NCI-H526 treated with DMSO at 0.1 percent for 48 hours (cell line): ENCODE measurements at regions not wholly inside any gene's neighbourhood (a gene's known extent, or its start where the extent isn't known, plus 50 kb on each side); places are given as distances from the start of the nearest gene placed in this dataset.

Experiments
- DNase-seq: peaks from one replicate; lab custom pipeline; 2025; lab: John Stamatoyannopoulos, UW

DNA sequence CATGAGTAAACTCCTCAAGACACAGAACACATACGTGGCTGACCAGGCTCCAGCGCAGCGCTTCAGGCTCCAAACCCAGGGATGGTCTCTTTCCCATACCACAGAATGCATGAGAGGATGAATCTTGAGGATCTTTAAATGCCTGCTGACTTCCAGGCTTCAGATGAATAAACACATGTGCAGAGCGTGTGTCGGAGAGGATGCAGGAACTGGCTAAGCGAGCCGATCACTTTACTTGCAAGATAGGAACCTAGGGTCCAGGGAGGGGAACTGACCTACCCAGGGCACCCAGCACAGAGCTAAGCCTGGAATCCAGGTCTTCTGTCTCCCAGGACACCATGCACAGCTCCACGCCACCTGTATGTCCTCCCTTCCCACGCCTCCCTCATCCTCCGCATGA, 209.8 kb downstream of the BCL11B start:
- no peak for DNase-seq

DNA sequence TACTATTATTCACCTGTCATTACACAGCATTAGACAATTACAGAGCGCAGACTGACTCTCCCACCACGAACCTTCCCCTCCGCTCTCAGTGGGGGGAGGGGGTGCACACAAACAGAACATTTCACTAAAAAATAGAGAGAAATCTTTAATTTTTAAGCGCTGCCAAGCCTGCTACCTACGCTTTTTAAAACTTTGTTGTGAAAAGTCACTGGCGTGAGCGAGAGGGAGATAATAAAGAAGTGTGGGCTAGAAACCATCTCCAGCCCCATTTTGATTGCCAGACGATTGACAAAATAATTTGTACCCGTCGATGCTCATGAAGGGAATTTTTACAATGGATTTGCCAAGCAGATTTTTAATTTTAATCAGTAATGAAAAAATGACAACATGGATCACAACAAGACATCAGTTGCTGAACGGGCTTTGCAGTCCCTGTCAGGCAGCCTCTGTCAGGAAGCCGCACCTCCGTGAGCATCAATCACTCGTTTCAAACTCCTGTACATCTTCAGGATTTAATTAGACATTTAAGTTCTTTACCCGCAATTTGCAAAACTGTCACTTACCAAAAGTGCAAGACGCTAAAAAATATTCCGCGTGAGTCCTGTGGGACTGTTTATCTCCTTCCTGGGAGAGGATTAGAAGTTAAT, 209.1 kb downstream of the BCL11B start:
- DNase-seq: no peak

DNA sequence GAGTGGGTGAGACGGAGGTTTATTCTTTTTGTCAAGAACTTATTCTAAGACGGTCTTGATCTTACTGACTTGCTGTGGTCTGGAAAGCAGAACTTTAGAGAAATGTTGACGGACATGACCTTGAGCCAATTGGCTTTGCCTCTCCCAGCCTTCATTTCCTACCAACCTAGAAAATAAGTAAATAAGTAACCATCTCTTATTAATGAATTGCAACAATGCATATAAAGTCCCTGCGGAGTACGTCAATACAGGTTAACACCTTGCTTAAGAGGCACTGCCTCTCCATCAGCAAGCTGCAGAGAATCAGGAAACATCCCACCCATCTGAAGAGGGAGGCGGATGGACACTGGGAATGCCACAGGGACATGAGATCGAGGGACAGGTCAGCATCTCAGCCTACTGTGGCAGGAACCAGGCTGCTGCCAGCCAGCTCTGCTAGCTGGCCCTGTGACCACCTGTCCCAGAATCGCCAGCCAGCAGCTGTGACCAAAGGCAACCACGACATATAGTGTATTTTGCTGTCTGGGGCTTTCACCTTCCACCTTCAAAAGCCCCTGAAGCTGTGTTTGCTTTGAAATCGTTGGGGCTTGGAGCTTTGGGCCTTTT, 208.3 kb downstream of the BCL11B start:
- DNase-seq: no peak

DNA sequence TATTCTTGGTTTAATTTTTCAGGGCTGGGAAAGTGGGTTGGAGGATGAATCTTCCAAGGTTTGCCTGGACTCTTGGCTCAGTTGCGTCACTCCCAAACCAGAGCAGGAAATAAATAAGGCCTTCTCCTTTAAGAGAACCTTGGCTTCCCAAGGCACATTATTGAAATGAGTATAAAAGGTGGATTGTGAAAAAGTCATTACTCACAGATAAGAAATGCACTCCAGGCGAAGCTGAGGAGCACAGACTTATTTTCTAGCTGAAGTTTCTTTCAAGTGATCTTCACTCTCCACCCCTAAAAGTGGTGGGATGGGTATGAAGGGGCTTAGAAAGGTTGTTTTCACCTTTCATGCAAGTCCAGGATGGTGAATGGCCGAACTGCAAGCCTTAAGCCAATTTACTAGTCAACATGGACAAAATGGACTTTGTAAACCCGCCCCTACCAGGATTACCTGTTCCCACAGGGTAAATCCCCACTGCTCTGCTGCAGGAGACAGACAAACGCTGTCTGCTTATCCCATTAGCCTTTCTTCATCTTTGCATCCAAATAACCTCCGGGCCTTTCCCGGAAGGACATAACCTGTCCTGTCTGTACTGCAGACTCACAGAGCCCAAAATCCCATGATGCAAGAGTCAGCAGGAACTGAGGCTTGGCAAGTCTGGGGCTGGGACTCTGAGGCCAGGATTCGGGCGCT, 207.6 kb downstream of the BCL11B start:
- no peak for DNase-seq

DNA sequence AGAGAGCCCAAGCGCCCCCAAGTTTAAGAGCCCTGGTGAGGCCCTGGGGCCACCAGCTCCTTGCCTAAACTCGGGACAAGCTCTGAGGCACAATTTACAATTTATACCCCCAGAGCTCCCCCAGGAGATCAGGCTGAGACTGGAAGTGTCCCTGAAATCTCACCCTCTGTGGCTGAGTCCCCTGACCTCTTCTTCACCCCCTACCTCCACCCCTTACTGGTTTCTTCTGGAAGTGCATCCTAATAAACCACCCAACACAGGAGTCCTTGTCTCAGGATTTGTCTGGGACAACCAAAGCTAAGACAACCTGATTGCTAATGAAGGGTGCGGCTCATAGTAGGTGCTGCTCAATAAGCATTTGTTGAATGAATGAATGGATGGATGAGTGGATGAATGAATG, 206.4 kb downstream of the BCL11B start:
- no peak for DNase-seq

DNA sequence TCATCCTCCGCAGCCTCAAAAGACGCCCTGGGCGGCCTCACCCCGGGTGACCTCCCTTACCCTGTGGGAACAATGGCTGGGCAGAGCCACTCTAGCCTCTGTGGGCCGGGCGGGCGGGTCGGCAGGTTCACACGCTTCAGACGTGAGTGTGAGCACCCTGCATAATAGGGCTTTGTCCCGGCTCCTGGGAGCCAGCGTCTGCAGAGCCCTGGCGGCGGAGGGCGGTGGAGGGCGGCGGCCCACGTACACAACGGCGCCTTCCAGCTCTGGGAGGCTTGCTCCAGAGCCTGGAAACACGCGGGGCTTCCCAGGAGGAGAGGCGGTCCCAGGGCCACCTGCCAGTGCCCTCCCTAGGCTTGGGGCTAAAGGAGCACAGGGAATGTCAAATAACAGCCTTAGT, 205.6 kb downstream of the BCL11B start:
- peak; percentile 16 for DNase-seq

DNA sequence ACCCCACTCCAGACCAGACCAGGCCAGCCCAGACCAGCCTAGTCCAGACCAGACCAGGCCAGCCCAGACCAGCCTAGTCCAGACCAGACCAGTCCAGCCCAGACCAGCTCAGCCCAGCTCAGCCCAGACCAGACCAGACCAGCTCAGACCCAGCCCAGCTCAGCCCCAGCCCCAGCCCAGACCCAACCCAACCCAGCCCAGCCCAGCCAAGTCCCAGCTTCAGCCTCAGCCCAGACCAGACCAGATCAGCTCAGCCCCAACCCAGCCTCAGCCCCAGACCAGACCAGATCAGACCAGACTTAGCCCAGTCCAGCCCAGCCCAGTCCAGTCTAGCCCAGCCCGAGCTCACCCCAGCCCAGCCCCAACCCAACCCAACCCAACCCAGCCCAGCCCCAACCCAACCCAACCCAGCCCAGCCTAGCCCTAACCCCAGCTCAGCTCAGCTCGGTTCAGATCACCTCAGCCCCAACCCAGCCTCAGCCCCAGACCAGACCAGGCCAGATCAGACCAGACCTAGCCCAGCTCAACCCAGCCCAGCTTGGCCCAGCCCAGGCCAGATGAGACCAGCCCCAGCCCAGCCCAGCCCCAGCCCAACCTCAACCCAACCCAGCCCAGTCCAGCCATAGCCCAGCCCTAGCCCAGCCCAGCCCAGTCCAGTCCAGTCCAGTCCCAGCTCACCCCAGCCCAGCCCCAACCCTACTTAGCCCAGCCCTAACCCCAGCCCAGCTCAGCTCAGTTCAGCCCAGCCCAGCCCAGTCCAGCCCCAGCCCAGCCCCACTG, 204.7 kb downstream of the BCL11B start:
- no peak for DNase-seq

DNA sequence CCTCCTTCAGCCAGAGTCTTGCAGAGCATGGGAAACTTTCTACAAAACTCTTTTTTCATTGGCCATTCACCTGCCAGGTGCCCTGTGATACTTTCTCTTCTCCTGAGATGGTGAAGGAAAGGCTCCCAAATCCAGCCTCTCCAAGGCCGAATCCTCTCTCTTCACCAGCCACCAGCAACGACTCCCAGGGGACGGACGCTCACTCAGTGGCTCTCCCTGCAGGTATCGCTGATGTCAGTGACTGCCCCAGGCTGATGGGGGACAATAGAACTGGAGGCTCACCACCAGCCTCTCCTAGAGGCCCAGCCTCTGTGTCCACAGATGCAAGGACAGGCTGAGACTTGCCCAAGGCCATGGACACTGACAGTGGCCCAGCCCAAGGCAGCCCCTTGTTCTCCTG, 204.1 kb downstream of the BCL11B start:
- DNase-seq: no peak

DNA sequence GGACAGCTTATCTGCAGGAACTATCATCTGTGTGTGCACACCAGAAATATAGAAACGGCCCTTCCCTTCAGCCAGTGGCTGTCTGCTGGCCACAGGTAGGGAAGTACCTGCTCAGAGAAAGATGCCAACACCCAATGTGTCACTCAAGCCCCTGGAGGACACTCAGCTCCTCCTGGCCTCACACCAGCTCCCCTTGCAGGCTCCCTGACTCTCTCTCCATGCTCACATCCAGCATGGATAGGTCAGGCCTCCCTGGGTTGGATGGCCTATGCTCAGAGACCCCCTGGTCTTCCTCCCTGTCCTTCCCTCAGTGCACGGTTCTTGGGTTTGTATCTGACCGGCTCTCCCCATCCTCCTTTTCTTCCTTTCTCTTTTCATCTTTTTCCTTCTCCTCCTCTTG, 202.1 kb downstream of the BCL11B start:
- no peak for DNase-seq

DNA sequence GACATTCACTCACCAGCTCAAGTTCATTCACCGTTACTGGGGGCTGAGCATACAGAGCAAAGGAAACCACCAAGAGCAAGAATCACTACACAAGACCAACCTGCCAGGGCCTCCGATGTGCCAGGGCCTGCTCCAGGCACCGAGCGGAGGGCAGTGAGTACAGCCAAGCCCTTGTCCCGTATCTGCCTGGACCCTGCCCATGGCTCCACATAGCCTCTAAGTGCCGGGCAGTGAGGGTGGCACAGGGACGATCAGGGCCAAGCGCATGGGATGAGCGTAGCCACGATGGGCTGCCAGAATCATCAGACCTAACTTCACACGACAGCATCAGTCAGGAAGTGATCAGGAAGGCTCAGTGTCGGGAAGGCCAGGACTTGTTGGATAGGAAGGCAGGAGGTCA, 199.6 kb downstream of the BCL11B start:
- no peak for DNase-seq

DNA sequence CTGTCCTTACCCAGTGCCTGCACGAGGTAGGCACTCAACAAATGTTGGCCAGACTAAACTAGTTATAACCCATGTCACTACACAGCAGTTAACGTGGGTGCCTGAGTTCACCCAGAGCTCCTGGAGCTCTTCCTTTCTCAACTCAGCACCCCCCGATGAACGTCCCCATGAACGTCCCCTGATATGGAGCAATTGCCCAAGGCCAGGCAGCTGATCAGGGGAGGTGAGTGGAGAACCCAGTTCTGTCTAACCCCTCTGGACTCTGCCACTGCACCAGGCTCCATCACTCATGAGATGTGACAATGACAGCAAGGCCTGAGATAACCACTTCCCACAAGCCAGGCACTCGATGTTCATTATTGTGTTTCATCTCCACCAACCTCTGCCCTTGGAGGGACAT, 199.0 kb downstream of the BCL11B start:
- no peak for DNase-seq

DNA sequence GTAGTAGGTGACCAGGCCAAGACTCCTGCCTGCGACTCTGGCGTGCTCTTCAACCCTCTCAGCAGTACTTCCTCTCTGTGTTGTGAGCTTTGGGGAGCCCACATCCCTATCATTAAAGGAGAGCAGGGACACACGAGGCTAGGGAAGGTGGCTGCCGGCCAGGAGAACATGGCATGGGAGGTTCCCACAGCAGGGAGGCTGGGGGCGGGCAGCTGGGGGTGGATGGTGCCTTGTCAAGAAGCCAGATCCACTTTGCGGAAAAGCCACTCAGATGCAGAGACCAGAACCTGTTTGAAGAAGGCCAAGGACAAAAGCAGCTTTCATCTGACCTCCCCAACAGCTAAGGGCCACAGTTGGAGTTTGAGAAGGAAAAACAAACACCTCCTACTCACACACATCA, 198.6 kb downstream of the BCL11B start:
- DNase-seq: no peak

DNA sequence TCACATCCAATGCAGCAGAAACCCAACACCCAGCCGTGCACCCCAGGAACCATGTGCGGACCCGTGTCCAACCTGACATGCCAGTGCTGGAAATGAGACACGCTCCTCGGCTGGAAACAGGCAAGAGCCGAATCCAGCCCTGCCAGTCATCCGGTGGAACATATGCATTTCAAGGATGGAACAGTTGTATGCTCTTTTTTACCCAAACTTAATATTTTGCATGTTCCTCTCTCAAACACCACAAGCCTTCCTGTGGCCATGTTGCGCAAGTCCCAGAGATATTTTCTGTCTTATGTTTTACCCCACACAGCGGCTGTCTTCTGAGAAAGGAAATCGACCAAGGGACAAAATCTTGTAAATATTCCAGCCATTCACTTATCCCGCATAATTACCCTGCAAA, 196.9 kb downstream of the BCL11B start:
- DNase-seq: no peak

DNA sequence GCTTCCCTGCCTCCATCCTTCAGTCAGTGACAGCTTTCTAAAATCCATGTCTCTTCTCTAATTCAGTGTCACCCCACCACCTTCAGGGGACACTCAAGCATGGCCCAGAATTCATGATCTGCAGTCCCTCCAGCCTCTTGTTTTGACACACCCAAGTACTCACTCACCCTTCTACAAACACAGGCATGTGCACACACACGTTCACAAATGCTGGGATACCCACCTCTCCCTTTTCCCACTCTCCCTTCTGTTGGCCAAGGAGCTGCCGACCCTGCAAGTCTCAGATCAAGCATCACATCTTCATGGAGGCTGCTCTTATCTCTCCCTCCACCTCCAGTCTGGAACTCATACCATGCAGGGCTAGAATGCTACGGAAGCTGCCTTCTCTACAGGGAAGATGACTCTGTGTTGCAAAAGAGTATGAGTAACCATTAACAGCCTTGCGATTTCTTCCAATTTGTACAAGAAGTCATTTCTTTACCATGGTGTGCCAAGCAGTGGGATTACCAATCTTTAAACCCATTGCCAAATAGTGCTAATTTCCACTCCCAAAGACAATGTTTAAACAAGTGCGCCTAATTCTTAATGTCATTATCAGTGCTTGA, 196.1 kb downstream of the BCL11B start:
- DNase-seq: no peak

DNA sequence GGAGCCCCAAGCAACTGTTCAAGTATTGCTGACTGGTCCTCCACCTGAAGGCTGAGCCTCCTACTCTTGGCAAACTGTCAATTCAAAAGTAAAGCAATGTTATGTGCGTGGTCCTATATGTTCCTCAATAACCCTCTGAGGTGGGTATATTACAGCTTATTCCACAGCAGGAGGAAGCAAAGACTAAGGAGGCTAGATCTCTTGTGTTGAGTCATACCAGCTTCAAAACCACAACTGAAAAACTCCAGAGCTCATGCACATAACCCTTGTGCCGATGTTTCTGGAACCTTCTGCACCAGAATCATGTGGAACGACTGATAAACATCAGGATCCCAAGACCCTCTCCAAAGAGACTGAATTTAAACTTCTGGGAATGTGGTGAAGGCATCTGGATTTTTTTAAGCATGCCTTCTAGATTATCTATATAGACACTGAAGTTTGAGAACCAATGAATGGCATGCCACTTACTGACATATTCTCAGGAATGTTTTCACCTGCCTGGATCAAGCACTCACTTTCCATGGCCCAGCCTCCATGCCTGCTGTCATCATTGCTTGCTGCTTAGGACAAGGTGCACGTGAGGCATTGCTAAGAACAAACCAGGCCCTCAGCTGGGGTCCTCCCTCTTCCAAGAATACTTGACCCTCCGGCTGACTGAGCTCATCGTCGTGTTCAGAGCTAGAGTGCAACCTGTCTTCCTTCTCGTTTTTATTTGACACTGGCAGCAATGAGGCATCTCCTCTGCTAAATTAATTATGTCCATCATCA, 194.7 kb downstream of the BCL11B start:
- no peak for DNase-seq

DNA sequence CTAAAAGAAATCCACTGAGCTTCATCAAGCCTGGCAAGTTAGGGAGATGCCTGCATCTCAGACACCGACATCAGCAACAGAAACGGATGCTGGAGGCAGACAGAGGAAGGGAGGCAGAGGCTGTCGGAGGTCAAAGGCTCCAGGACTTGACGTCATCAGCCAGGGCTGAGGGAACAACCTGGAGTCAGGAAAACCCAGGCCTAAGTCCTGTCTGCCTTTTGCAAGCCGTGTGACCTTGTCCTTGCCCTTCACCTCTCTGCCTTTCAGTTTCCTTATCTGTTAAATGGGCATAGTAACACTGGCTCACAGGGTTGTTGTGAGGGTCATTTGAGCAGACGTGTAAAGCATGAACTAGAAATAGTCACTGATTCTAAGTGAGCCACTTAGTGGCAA, 194.2 kb downstream of the BCL11B start:
- DNase-seq: no peak

DNA sequence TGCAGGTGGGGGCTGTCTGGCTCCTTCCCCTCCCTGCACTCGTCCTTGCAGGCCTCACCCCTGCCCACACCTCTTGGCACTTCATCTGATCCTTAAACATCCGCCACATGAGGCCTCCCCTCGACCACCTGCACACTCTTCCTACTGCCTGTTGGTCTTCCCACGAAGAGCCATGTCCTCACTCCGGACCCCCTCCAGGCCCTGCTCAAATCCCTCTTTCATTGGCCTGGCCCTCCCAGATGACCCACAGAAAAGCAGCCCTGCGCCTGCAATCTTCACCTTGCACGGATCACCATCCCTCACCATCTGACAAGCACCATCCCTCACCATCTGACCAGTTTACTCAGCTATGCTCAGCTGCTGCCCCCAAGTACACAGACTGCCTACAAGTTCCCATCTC, 193.6 kb downstream of the BCL11B start:
- DNase-seq: no peak

DNA sequence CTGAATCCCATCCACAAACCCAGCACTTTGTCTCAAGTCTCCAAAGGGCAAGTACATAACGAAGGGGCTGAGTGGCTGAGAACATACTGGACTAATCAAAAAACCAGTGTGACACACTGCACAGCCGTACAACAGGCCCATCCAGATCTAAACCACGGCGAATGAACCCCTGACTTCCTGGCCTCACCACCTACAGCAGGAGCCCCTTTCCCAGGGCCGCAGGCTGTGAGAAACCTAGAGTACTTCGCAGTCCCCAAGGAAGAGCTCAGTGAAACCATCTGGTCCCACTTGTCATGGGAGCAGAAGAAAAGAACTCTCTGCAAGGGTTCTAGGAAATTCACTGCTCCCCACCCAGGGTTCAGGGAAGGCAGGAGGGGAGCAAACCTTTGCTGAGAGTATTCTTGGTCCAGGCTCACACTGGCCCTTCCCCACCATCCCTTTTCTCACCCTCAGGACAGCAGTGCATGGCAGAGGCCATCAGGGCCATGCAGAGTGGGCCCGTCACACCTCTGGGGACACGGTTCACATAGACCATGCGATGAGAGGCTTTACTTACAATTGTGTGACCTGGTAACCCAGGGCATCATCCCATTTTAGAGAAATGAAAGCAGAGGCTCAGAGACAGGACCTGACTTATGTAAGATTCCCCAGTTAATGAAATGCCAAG, 192.8 kb downstream of the BCL11B start:
- DNase-seq: no peak

DNA sequence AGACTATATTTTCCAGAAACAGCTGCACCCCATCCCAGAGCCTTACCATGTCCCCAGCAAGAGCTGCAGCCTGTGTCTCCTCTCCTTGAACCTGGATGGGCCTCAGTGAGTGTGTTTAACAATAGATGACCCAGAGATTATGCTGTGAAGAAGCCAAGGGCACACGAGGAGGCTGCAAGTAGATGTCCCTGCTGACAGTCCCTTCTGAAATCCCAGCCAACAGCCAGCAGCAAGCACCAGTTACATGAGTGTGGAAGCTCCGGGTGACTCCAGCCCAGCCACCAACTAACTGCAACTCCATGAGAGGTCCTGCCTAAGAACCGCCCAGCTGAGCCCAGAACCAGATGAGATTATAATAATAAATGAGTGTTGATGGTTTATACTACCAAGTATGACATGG, 191.7 kb downstream of the BCL11B start:
- no peak for DNase-seq

DNA sequence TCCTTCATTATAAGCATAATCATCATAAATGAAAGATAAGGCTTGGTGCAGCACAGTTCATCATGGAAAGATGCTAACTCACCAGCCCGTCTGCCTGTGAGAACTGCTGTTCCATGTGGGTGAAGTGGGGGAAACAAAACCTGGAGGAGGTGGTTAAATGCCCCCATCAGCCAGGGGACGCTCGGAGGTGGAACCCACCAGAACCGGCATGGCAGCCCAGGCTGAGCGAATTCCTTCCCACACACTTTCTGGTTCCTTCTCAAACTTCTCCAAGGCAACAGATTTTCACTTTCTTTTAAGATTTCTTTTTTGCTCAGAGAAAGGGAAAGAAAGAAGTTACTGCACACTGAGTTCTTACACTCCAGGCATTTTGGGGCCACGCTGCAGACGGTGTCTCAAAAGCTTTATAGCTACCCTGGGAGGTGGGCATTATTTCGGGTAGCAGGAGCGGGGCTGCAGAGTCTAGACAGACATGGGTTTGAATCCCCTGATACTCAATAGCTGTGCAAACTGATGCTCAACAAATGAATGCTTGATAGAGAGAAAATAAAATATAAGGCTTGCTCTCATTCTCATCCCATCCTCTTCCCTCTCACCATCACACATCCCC, 190.7 kb downstream of the BCL11B start:
- no peak for DNase-seq

DNA sequence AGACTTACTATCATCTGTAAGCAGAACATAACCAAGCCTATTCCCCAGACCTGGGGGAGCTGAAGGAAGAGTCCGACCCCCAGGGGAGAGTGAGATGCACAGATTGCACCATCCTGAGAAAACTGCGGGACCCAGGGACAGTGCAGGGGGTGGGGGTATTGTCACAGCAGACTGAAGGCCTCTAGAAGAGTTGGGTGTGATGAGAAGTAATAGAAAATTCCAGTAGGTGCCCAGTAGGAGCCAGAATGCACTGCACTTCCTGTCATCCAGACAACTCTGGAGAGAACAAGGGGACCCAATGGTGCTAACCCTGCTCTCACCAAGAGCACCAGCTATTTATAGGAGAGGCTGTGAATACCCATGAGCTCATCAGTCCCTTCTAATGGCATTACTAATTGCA, 190.1 kb downstream of the BCL11B start:
- no peak for DNase-seq
